ENCODE measurements at regions not wholly inside any gene's neighbourhood (a gene's known extent, or its start where the extent isn't known, plus 50 kb on each side); places are given as distances from the start of the nearest gene placed in this dataset.

- DNase-seq (no peak), ATAC-seq (no peak)
- intact Hi-C loops (cut with DNase I), result no loop called here
Measured at GRCh38 chr22:27004434-27004833, 347.0 kb downstream of the MIAT start.

GRCh38 chr22:27008454-27008853 lies 351.1 kb downstream of the MIAT start:
- ATAC-seq (no peak), DNase-seq (no peak)
- intact Hi-C loops (cut with DNase I), result no loop called here

- intact Hi-C loops (cut with DNase I), result no loop called here
Measured at GRCh38 chr22:27011133-27011532, 353.7 kb downstream of the MIAT start.

GRCh38 chr22:27011717-27012116 lies 354.3 kb downstream of the MIAT start:
- intact Hi-C loops (cut with DNase I), result no loop called here
- DNase-seq (no peak), ATAC-seq (peak in 1 of 2 donors; percentile 65)

More at GRCh38 chr22:27011133-27011532, 353.7 kb downstream of the MIAT start:
- no peak for ATAC-seq
- DNase-seq, result no peak

- ATAC-seq (no peak), DNase-seq (no peak)
- intact Hi-C loops (cut with DNase I), result no loop called here
Measured at GRCh38 chr22:27019827-27020226, 362.4 kb downstream of the MIAT start.

- DNase-seq (no peak), ATAC-seq (no peak)
- intact Hi-C loops (cut with DNase I), result no loop called here
Measured at GRCh38 chr22:27022274-27022895, 365.0 kb downstream of the MIAT start.

GRCh38 chr22:27022896-27023361 lies 365.5 kb downstream of the MIAT start:
- ATAC-seq, result no peak
- DNase-seq, result no peak
- intact Hi-C loops (cut with DNase I), result no loop called here

- intact Hi-C loops (cut with DNase I), result no loop called here
- ATAC-seq (no peak), DNase-seq (no peak)
Measured at GRCh38 chr22:27023591-27023990, 366.2 kb downstream of the MIAT start.

- no peak for DNase-seq
- no peak for ATAC-seq
- intact Hi-C loops (cut with DNase I), result no loop called here
Measured at GRCh38 chr22:27024982-27025381, 367.6 kb downstream of the MIAT start.

GRCh38 chr22:27028093-27028492 lies 370.7 kb downstream of the MIAT start:
- DNase-seq, result no peak
- intact Hi-C loops (cut with DNase I), result no loop called here
- no peak for ATAC-seq

GRCh38 chr22:27029584-27030130 lies 372.3 kb downstream of the MIAT start:
- no peak for ATAC-seq
- intact Hi-C loops (cut with DNase I), result no loop called here

GRCh38 chr22:27032091-27032761 lies 374.8 kb downstream of the MIAT start:
- ATAC-seq, result peak; percentile 66 to 87
- DNase-seq, result peak; percentile 34
- intact Hi-C loops (cut with DNase I), result no loop called here

More at GRCh38 chr22:27029584-27030130, 372.3 kb downstream of the MIAT start:
- no peak for DNase-seq

GRCh38 chr22:27041745-27042310 lies 384.4 kb downstream of the MIAT start:
- peak in 1 of 2 donors; percentile 65 for ATAC-seq
- intact Hi-C loops (cut with DNase I), result no loop called here

GRCh38 chr22:27043262-27043661 lies 385.9 kb downstream of the MIAT start:
- ATAC-seq, result no peak
- intact Hi-C loops (cut with DNase I), result no loop called here

More at GRCh38 chr22:27041745-27042310, 384.4 kb downstream of the MIAT start:
- DNase-seq, result no peak

GRCh38 chr22:27045103-27045947 lies 387.9 kb downstream of the MIAT start:
- intact Hi-C loops (cut with DNase I), result no loop called here
- peak in 1 of 2 donors; percentile 38 for ATAC-seq
- DNase-seq, result no peak

More at GRCh38 chr22:27043262-27043661, 385.9 kb downstream of the MIAT start:
- DNase-seq, result no peak

GRCh38 chr22:27046086-27046485 lies 388.7 kb downstream of the MIAT start:
- DNase-seq, result no peak
- intact Hi-C loops (cut with DNase I), result no loop called here
- no peak for ATAC-seq

- no peak for DNase-seq
- no peak for ATAC-seq
- intact Hi-C loops (cut with DNase I), result no loop called here
Measured at GRCh38 chr22:27046603-27047002, 389.2 kb downstream of the MIAT start.

GRCh38 chr22:27050771-27051170 lies 393.4 kb downstream of the MIAT start:
- DNase-seq (no peak), ATAC-seq (no peak)
- intact Hi-C loops (cut with DNase I), result no loop called here

- intact Hi-C loops (cut with DNase I), result no loop called here
- no peak for DNase-seq
- no peak for ATAC-seq
Measured at GRCh38 chr22:27051407-27051806, 394.0 kb downstream of the MIAT start.
